GM19468 (cell line): ENCODE measurements at regions not wholly inside any gene's neighbourhood (a gene's known extent, or its start where the extent isn't known, plus 50 kb on each side); places are given as distances from the start of the nearest gene placed in this dataset.

Source experiments
- ATAC-seq: cut with Tn5 transposase; IDR thresholded peaks from one replicate; pipeline ENCODE4 v1.9.1; 2021; ENCODE audit warnings: mild to moderate bottlenecking, moderate library complexity, moderate number of reproducible peaks; ENCODE audit not compliant: unreplicated experiment; ENCODE audit errors: extremely low read depth

GRCh38 chr6:19297880-19298279 is 539.3 kb upstream of the ID4 start:
- ATAC-seq: no peak

DNA sequence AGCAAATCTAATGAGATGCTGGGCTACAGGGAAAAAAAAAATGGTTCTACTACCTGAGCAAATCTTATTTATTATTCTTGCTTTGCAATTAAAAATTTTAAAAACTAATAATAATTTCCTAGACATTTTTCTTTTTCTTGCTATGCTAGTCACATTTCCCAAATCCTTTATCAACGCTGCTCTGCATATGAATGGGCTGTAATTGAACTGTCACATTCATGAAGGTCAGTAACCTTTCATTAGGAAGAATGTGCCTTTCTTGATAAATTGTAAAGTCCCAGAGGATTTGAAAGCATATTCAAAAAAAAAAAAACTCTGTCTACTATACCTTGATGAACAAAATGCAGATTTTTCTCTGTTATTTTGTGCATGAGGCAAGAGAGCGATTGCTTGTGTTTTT is 538.7 kb upstream of the ID4 start:
- ATAC-seq: no peak

DNA sequence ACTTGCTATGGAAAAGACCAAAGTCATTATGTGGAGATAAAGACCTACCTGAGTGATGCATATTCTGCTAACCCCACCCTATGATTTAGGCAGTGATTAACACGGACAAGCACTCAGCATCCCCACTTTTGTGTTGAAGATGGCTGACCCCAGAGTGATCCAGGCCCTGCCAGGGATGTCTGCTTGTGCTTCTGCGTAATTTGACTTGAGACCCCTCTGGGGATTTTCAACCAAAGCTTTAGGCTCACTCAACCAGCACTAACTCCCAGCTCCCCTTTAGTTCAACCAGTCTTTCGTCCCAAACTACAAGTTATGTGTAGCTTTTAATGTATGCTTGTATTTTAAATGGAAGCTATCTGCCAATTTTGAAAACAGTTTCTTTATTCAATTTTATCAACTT is 538.0 kb upstream of the ID4 start:
- ATAC-seq: no peak

GRCh38 chr6:19301980-19302379 is 535.2 kb upstream of the ID4 start:
- no peak for ATAC-seq

DNA sequence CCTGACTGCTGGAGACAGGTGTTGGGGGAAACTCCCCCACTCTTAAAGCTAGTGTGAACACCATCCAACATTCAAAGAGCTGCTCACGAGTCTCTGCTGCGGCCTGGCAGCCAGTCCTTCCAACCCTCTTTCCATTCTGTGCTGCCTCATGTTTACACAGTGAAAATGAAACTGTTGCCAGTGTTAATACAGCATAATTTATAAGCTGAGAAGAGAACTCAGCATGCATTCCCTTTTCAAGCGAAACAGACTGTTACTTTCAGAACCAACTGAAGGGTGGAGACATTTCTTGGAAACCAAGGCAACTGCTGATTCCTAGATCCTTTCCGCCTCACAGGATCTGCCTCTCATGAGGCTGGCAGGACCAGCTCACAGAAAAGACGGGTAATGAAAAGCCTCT is 533.8 kb upstream of the ID4 start:
- no peak for ATAC-seq

DNA sequence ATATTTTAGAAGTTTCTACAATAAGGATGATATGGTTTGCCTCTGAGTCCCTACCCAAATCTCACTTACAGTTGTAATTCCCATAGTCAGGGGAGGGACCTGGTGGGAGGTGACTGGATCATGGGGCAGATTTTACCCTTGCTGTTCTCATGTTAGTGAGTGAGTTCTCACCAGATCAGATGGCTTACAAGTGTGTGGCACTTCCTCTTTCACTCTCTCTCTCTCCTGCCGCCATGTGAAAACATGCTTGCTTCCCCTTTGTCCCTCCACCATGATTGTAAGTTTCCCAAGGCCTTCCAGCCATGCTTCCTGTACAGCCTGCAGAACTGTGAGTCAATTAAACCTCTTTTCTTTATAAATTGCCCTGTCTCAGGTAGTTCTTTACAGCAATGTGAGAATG is 527.5 kb upstream of the ID4 start:
- no peak for ATAC-seq

DNA sequence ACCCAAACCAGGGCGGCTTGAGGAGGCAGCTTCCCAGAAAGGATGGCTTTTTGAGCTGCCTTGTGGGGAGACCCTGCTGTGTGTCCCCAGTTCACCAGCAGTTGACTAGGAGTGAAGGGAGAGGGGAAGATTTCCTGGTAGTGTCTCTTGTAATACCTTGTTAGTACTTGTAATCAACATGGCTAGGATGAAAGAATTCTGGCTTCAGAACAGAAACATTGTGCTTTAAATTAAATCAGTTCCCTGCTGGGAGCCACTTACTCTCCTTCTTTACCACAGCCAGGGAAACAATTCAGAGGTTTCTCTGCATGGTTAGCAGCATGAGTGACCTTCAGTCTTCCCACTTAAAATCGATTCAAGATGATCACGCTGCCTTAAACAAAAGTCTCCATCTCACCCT is 525.4 kb upstream of the ID4 start:
- no peak for ATAC-seq

DNA sequence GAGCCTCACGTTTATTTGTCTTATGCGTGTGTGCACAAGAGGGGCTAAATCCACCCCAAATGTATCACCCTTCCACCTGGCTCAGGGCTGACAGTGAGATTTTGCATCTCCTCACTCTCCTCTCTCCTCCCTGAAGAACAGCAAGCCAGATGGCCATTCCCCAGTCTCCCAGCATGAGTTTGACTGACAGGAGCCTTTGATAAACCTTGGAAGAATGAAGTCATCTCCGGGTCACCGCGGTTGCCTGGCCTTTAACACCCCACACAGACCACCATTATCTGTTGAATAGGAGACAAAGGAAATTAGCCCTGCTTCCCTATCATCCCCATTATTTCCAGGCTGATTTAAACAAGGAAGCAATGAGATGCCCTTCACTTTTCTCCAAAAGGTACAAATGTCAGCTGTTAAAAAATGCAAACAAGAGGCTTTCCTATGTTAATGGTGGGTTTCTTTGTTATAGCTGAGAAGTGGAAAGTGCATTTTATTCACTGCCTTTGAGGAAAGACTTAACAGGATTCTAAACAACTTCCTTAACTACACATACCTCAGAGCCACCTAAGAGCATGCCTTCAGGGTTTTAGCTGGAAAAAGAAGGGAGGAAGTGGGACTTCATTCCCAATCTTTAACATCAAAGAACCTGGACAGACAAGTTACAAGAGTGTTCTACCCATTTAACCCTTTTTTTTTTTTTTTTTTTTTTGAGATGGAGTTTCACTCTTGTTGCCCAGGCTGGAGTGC is 524.8 kb upstream of the ID4 start:
- no peak for ATAC-seq

DNA sequence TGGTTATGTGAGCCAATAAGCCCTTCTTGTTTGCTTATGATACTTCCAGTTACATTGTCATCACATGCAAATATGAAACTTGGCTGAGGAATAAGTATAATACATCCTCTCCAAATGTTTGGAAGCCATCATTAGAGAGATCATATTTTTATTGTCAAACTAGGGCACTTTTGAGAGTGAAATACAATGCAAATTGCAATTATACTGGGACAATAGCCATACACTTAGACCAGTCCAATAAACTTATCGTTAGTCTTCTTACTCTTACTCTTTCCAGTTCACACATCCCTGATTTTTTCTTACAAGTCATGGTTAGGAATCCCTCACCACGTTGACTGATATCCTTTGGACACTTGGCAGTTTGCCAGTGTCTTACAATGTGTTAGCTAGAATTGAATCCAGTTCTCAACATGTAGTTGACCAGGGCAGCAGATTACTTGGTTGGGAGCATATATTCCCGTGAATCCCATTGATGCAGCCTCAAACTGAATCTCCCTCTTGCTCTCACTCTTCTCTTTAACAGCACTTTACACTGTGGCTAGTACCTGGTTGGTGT is 519.7 kb upstream of the ID4 start:
- no peak for ATAC-seq

- no peak for ATAC-seq
Measured at GRCh38 chr6:19319005-19319404, 518.2 kb upstream of the ID4 start.

- no peak for ATAC-seq
Measured at GRCh38 chr6:19320111-19320581, 517.0 kb upstream of the ID4 start.

- ATAC-seq: no peak
Measured at GRCh38 chr6:19322691-19323485, 514.3 kb upstream of the ID4 start.

GRCh38 chr6:19324376-19324775 is 512.8 kb upstream of the ID4 start:
- ATAC-seq: no peak

DNA sequence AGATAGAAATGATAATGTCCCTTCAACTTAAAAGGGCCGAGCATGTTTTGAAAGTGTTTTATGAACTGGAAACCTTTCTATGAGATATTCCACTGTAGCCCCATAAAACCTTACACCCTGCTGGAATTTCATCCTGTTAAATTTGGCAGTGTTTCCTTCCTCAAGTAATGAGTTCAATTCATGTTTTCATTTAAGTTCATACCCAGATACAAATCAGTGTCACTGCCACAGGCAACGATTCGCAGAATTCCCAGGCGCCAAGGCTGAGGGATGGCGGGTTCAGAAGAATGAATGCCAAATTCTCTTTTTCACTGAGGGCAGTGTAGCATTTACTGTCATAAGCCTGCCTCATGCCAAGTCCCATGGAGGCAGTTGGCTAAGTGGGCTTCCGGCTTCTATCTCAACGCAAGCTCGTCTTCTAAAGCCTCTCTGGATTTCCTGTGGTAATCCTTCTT is 511.8 kb upstream of the ID4 start:
- no peak for ATAC-seq

DNA sequence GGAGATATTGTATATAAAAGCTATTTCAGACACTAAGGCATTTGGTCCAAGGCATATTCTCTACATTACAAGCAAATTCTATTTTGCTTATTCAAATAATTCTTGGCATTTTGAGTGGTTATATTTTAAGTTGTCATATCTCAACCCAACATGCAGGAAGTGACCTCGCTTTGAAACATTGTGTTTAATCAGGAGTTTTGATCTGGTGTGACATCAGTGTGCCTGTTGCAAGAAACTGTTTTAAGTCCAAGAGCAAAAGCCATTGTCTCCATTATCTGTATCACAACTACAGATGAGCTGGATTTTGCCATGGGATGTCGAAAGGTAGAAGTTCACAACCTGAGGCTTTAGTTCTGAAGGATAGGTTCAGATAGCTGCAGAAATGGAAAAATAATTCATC is 509.9 kb upstream of the ID4 start:
- ATAC-seq: no peak

DNA sequence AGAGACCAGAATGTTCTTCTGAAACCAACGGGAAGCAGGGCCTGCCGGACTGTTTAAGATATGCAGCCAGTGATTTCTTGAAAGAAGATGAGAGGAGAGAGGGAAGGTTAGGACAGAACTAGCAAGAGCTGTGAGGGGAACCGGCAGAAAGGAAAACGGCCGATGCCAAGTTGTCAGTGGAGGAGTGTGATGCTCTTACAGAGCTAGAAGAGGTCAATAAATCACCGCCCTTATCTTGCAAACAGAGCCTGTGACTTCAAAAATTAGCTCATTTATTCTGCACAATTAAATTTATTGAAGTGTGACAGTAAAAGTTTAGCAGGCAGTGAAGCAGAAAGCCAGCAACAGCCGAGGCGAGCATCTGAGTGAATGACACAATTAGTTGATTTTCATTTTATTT is 509.5 kb upstream of the ID4 start:
- no peak for ATAC-seq

DNA sequence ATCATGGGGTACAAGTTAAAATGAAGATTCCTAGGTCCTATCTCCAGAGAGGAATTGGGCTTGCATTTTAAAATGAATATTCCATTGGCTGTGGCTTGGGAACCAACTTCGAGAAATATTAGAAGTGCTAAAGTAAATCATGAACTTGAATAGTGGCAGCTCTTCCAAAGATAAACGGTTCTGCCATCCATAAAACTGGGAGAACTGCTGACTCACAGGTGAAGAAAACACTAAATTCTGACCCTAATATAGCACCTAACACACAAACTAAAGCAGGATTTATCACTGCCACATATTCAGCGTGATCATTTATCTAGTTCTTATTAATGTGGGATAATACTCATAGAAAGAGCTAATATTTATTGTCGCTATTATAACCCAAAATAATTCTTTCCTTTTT is 508.1 kb upstream of the ID4 start:
- no peak for ATAC-seq

- no peak for ATAC-seq
Measured at GRCh38 chr6:19331089-19331488, 506.1 kb upstream of the ID4 start.

- no peak for ATAC-seq
Measured at GRCh38 chr6:19332806-19333460, 504.2 kb upstream of the ID4 start.

DNA sequence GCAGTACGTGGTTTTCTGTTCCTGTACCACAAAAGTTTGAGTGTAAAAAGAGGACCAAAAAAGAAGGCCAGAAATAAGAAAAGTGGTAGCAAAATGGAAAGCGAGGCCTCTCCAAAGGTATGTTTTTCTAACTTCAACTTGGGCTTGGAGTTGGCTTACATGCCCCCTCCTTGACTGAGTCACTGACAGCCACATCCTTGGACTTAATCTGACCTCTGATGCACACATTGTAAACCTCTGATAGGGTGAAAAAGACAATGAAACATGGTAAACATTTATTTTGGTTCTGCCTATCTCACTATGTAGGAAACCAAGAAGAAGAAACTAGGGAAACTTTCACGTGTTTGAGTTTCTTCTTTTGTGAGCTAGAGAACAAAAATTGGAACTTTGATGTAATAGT is 503.2 kb upstream of the ID4 start:
- no peak for ATAC-seq

GRCh38 chr6:19336579-19336978 is 500.6 kb upstream of the ID4 start:
- ATAC-seq: no peak
